Renal cortex interstitium (tissue), 11 donors: ENCODE measurements at regions not wholly inside any gene's neighbourhood (a gene's known extent, or its start where the extent isn't known, plus 50 kb on each side); places are given as distances from the start of the nearest gene placed in this dataset.

ENCODE experiments used
- DNase-seq, 11 donors: peaks; one replicate each; pipeline ENCODE4 v3.0.0-alpha.2; 2013; ENCODE audit warnings: low read depth in 9 of 11, low spot score in 4 of 11; ENCODE audit errors: extremely low read depth in 1 of 11

- DNase-seq: no peak
Observed at GRCh38 chr12:114992443-114992842, 308.5 kb upstream of the TBX3 start.

GRCh38 chr12:114990381-114990780 lies 306.4 kb upstream of the TBX3 start:
- DNase-seq: no peak

- no peak for DNase-seq
Observed at GRCh38 chr12:114986849-114987248, 302.9 kb upstream of the TBX3 start.

GRCh38 chr12:114986178-114986714 lies 302.3 kb upstream of the TBX3 start:
- no peak for DNase-seq

GRCh38 chr12:114984634-114985061 lies 300.7 kb upstream of the TBX3 start:
- DNase-seq: peak in 4 of 11 donors; percentile 35 to 45 (median 41)

GRCh38 chr12:114982760-114983159 lies 298.8 kb upstream of the TBX3 start:
- DNase-seq: no peak

- no peak for DNase-seq
Observed at GRCh38 chr12:114981036-114981435, 297.1 kb upstream of the TBX3 start.

- no peak for DNase-seq
Observed at GRCh38 chr12:114976959-114977358, 293.0 kb upstream of the TBX3 start.

GRCh38 chr12:114976372-114976771 lies 292.4 kb upstream of the TBX3 start:
- DNase-seq: no peak

GRCh38 chr12:114975640-114976310 lies 291.8 kb upstream of the TBX3 start:
- no peak for DNase-seq

GRCh38 chr12:114974826-114975639 lies 291.1 kb upstream of the TBX3 start:
- no peak for DNase-seq

GRCh38 chr12:114974333-114974732 lies 290.4 kb upstream of the TBX3 start:
- no peak for DNase-seq

- DNase-seq: no peak
Observed at GRCh38 chr12:114968727-114969126, 284.8 kb upstream of the TBX3 start.

- no peak for DNase-seq
Observed at GRCh38 chr12:114967151-114967550, 283.2 kb upstream of the TBX3 start.

GRCh38 chr12:114964841-114965240 lies 280.9 kb upstream of the TBX3 start:
- DNase-seq: no peak

GRCh38 chr12:114963846-114964245 lies 279.9 kb upstream of the TBX3 start:
- no peak for DNase-seq

GRCh38 chr12:114961491-114961890 lies 277.5 kb upstream of the TBX3 start:
- DNase-seq: no peak

- DNase-seq: no peak
Observed at GRCh38 chr12:114958538-114958937, 274.6 kb upstream of the TBX3 start.

GRCh38 chr12:114957225-114957624 lies 273.2 kb upstream of the TBX3 start:
- DNase-seq: no peak

GRCh38 chr12:114955414-114956014 lies 271.5 kb upstream of the TBX3 start:
- no peak for DNase-seq
